ENCODE measurements at regions not wholly inside any gene's neighbourhood (a gene's known extent, or its start where the extent isn't known, plus 50 kb on each side); places are given as distances from the start of the nearest gene placed in this dataset.
A peak's percentile ranks its signal among the peaks of the same experiment; 100 is the strongest.

DNA sequence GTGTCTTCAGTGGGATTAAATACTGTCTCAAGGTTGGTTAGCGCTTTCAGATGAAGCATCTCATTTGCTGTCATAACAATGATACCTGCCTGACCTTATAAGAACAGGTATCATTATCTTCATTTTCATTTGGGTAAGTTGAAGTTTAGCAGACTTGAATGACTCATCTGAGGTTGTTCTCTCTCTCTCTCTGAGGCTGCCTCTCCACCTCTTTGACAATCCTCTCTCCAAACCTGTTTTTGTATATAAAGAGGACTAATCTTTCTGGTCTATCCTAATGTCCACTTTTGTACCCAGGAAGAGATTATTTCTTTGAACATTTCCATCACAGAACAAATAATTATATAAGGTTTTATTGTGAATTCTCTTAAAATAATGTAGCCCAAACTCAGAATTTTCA, 291.4 kb downstream of the KLF6 start:
- no peak for ATAC-seq
- intact Hi-C loops (cut with micrococcal nuclease), result no loop called here
- ChIA-PET CTCF (no interaction called here), POLR2A (ENCODE audit: unreplicated experiment) (no interaction called here)
- Histone ChIP-seq H2AFZ (ENCODE audit: low read length) (no peak overlapping the region), H3K9me3 (ENCODE audit: low read length) (no peaks in the 10 kb centered on the region), H3K4me2 (ENCODE audit: low read length) (no peak overlapping the region), H3K4me3 (ENCODE audit: low read length) (no peak overlapping the region), H4K20me1 (ENCODE audit: low read length) (no peaks in the 10 kb centered on the region), H3K36me3 (ENCODE audit: low read depth, low read length) (no peaks in the 10 kb centered on the region), H3K27me3 (ENCODE audit: low read length) (no peaks in the 10 kb centered on the region), H3K9me2 (replicated peaks; ENCODE audit: low read length) (no peaks in the 10 kb centered on the region), H3K27ac (ENCODE audit: low read length) (no peak overlapping the region), H3K79me2 (ENCODE audit: low read length) (no peaks in the 10 kb centered on the region), H3K4me1 (ENCODE audit: insufficient read depth, low read length) (0 out of 2 replicates have a peak, but pooled peaks cover 2% of the 10 kb centered on the region), H3K9ac (ENCODE audit: low read length) (no peak overlapping the region), H3F3A (ENCODE audit: low read length, unreplicated experiment) (no peaks in the 10 kb centered on the region)
- no TSS peak for BruUV-seq (replicated peaks)
- peak; percentile 11 for DNase-seq
- TF ChIP-seq, protein P1, sequence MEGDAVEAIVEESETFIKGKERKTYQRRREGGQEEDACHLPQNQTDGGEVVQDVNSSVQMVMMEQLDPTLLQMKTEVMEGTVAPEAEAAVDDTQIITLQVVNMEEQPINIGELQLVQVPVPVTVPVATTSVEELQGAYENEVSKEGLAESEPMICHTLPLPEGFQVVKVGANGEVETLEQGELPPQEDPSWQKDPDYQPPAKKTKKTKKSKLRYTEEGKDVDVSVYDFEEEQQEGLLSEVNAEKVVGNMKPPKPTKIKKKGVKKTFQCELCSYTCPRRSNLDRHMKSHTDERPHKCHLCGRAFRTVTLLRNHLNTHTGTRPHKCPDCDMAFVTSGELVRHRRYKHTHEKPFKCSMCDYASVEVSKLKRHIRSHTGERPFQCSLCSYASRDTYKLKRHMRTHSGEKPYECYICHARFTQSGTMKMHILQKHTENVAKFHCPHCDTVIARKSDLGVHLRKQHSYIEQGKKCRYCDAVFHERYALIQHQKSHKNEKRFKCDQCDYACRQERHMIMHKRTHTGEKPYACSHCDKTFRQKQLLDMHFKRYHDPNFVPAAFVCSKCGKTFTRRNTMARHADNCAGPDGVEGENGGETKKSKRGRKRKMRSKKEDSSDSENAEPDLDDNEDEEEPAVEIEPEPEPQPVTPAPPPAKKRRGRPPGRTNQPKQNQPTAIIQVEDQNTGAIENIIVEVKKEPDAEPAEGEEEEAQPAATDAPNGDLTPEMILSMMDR (conservative IDR thresholded peaks at IDR 0.05; ENCODE audit: low read depth, low read length), result no peak
- TF ChIP-seq EZH2phosphoT487 (IDR thresholded peaks at IDR 0.05; ENCODE audit: borderline replicate concordance, low read length) (no peak), EZH2 (IDR thresholded peaks at IDR 0.05; ENCODE audit: low read length, unreplicated experiment) (no peak)

DNA sequence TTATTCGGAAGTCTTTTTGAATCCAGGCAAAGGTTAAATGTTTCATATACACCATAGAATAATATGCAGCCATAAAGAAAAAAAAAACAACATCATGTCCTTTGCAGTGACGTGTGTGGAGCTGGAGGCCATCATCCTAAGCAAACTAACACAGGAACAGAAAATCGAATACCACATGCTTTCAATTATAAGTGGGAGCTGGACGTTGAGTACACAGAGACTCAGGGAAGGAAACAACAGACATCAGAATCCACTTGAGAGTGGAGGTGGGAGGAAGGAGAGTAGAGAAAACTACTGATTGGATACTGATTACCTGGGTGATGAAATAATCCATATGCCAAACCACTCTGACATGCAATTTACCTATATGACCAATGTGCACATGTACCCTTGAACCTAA, 293.4 kb downstream of the KLF6 start:
- ChIA-PET POLR2A (ENCODE audit: unreplicated experiment) (no interaction called here), CTCF (no interaction called here)
- no peaks in the 10 kb centered on the region for H3K79me2 ChIP-seq (ENCODE audit: low read length)
- no peaks in the 10 kb centered on the region for H3F3A ChIP-seq (ENCODE audit: low read length, unreplicated experiment)
- no peaks in the 10 kb centered on the region for H3K9me3 ChIP-seq (ENCODE audit: low read length)
- DNase-seq (no peak), ATAC-seq (no peak)
- H3K9ac ChIP-seq (ENCODE audit: low read length), result no peak overlapping the region
- no peak for TF ChIP-seq EZH2phosphoT487 (IDR thresholded peaks at IDR 0.05; ENCODE audit: borderline replicate concordance, low read length)
- TF ChIP-seq EZH2 (IDR thresholded peaks at IDR 0.05; ENCODE audit: low read length, unreplicated experiment), result no peak
- TF ChIP-seq, protein P1 (conservative IDR thresholded peaks at IDR 0.05; ENCODE audit: low read depth, low read length), result no peak
- H3K27ac ChIP-seq (ENCODE audit: low read length), result no peak overlapping the region
- no peak overlapping the region for H3K4me3 ChIP-seq (ENCODE audit: low read length)
- H2AFZ ChIP-seq (ENCODE audit: low read length), result no peak overlapping the region
- no TSS peak for BruUV-seq (replicated peaks)
- H3K36me3 ChIP-seq (ENCODE audit: low read depth, low read length), result no peaks in the 10 kb centered on the region
- no peaks in the 10 kb centered on the region for H4K20me1 ChIP-seq (ENCODE audit: low read length)
- H3K4me1 ChIP-seq (ENCODE audit: insufficient read depth, low read length), result peaks cover 4% of the 10 kb centered on the region
- intact Hi-C loops (cut with micrococcal nuclease), result no loop called here
- H3K4me2 ChIP-seq (ENCODE audit: low read length), result no peak overlapping the region
- H3K9me2 ChIP-seq (replicated peaks; ENCODE audit: low read length), result no peaks in the 10 kb centered on the region
- no peaks in the 10 kb centered on the region for H3K27me3 ChIP-seq (ENCODE audit: low read length)

DNA sequence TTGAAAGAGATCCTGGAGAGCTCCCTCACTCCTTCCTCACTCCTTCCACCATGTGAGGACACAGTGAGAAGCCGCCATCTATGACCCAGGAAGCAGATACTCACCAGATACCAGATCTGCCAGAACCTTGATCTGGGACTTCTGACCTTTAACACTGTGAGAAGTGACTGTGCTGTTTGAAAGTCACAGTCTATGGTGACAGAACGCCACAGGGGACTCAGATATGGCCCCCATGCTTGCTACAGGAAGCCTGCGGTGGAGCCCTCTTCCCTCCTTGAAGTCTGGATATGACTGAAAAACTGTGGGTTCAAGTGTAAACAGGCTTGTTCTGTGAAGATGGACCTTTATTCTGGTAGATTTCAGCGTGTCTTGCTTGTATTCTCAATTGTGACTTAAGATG, 297.8 kb downstream of the KLF6 start:
- no peak overlapping the region for H2AFZ ChIP-seq (ENCODE audit: low read length)
- H3K79me2 ChIP-seq (ENCODE audit: low read length), result no peaks in the 10 kb centered on the region
- ChIA-PET POLR2A (ENCODE audit: unreplicated experiment) (no interaction called here), CTCF (no interaction called here)
- no peak for ATAC-seq
- peaks cover 21% of the 10 kb centered on the region for H3K4me1 ChIP-seq (ENCODE audit: insufficient read depth, low read length)
- TF ChIP-seq, protein P1 (conservative IDR thresholded peaks at IDR 0.05; ENCODE audit: low read depth, low read length), result no peak
- TF ChIP-seq EZH2 (IDR thresholded peaks at IDR 0.05; ENCODE audit: low read length, unreplicated experiment) (no peak), EZH2phosphoT487 (IDR thresholded peaks at IDR 0.05; ENCODE audit: borderline replicate concordance, low read length) (no peak)
- no peak overlapping the region for H3K4me3 ChIP-seq (ENCODE audit: low read length)
- no peaks in the 10 kb centered on the region for H3K27me3 ChIP-seq (ENCODE audit: low read length)
- H3K4me2 ChIP-seq (ENCODE audit: low read length), result no peak overlapping the region
- intact Hi-C loops (cut with micrococcal nuclease), result no loop called here
- no peaks in the 10 kb centered on the region for H3K9me3 ChIP-seq (ENCODE audit: low read length)
- H3K9ac ChIP-seq (ENCODE audit: low read length), result no peak overlapping the region
- H3K36me3 ChIP-seq (ENCODE audit: low read depth, low read length), result no peaks in the 10 kb centered on the region
- no peaks in the 10 kb centered on the region for H3F3A ChIP-seq (ENCODE audit: low read length, unreplicated experiment)
- H4K20me1 ChIP-seq (ENCODE audit: low read length), result no peaks in the 10 kb centered on the region
- DNase-seq, result no peak
- no TSS peak for BruUV-seq (replicated peaks)
- no peak overlapping the region for H3K27ac ChIP-seq (ENCODE audit: low read length)
- no peaks in the 10 kb centered on the region for H3K9me2 ChIP-seq (replicated peaks; ENCODE audit: low read length)

All from PC-3 (cell line).